H9 (cell line): ENCODE measurements at regions not wholly inside any gene's neighbourhood (a gene's known extent, or its start where the extent isn't known, plus 50 kb on each side); places are given as distances from the start of the nearest gene placed in this dataset.

ENCODE experiments used
- DNase-seq: peaks from one replicate; pipeline ENCODE4 v3.0.0-alpha.2; 2017
- H2AFZ ChIP-seq: one replicate; pipeline ENCODE4 v1.6.1; 2013; ENCODE audit warnings: mild to moderate bottlenecking, low read length, control low read depth, moderate library complexity
- H2AK5ac ChIP-seq: 2 replicates; pipeline ENCODE4 v1.6.1; 2013; ENCODE audit warnings: low read length, control low read depth, mixed read lengths; ENCODE audit not compliant: insufficient read length
- H2BK120ac ChIP-seq: one replicate; pipeline ENCODE4 v1.6.1; 2013; ENCODE audit warnings: low read depth, mild to moderate bottlenecking, low read length, control low read depth, inconsistent platforms; ENCODE audit not compliant: poor library complexity, severe bottlenecking
- H2BK12ac ChIP-seq: 2 replicates; pipeline ENCODE4 v1.6.1; 2013; ENCODE audit warnings: low read length, control low read depth, mixed read lengths, low read depth; ENCODE audit not compliant: insufficient read length
- H2BK15ac ChIP-seq: 2 replicates; pipeline ENCODE4 v1.6.1; 2013; ENCODE audit warnings: low read depth, low read length, control low read depth
- H2BK20ac ChIP-seq: one replicate; pipeline ENCODE4 v1.6.1; 2013; ENCODE audit warnings: low read depth, mild to moderate bottlenecking, low read length, control low read depth, inconsistent platforms; ENCODE audit not compliant: poor library complexity, severe bottlenecking
- H2BK5ac ChIP-seq: 2 replicates; pipeline ENCODE4 v1.6.1; 2013; ENCODE audit warnings: low read length, control low read depth, mixed read lengths; ENCODE audit not compliant: insufficient read length
- H3K14ac ChIP-seq: 2 replicates; pipeline ENCODE4 v1.6.1; 2013; ENCODE audit warnings: low read length, control low read depth; ENCODE audit not compliant: insufficient read depth
- H3K18ac ChIP-seq: 2 replicates; pipeline ENCODE4 v1.6.1; 2013; ENCODE audit warnings: low read depth, mild to moderate bottlenecking, mixed read lengths, low read length, control low read depth; ENCODE audit not compliant: insufficient read length
- H3K23ac ChIP-seq: 2 replicates; pipeline ENCODE4 v1.6.1; 2013; ENCODE audit warnings: low read length, control low read depth, mixed read lengths, low read depth; ENCODE audit not compliant: insufficient read length
- H3K23me2 ChIP-seq: 2 replicates; pipeline ENCODE4 v1.6.1; 2013; ENCODE audit warnings: low read depth, mild to moderate bottlenecking, mixed read lengths, low read length, control low read depth; ENCODE audit not compliant: insufficient read length, poor library complexity, severe bottlenecking
- H3K27ac ChIP-seq: 2 replicates; pipeline ENCODE4 v1.5.1; 2013; ENCODE audit warnings: low read length, control low read depth, mixed read lengths, low read depth; ENCODE audit not compliant: insufficient read length
- H3K27me3 ChIP-seq: 2 replicates; pipeline ENCODE4 v1.6.1; 2013; ENCODE audit warnings: low read length, control low read depth, inconsistent platforms; ENCODE audit not compliant: insufficient read depth
- H3K4ac ChIP-seq: 2 replicates; pipeline ENCODE4 v1.6.1; 2013; ENCODE audit warnings: low read depth, mild to moderate bottlenecking, control low read depth, inconsistent platforms, low read length, moderate library complexity
- H3K4me1 ChIP-seq: 2 replicates; pipeline ENCODE4 v1.6.1; 2013; ENCODE audit warnings: low read length, control low read depth, inconsistent platforms; ENCODE audit not compliant: insufficient read depth
- H3K4me2 ChIP-seq: 2 replicates; pipeline ENCODE4 v1.6.1; 2013; ENCODE audit warnings: low read length, control low read depth, mixed read lengths; ENCODE audit not compliant: insufficient read length, insufficient read depth
- H3K56ac ChIP-seq: 2 replicates; pipeline ENCODE4 v1.6.1; 2013; ENCODE audit warnings: low read depth, mild to moderate bottlenecking, mixed read lengths, low read length, control low read depth; ENCODE audit not compliant: insufficient read length
- H3K79me1 ChIP-seq: 2 replicates; pipeline ENCODE4 v1.6.1; 2013; ENCODE audit warnings: low read depth, mild to moderate bottlenecking, moderate library complexity, low read length, control low read depth, inconsistent platforms; ENCODE audit not compliant: insufficient read depth, poor library complexity, severe bottlenecking
- H3K79me2 ChIP-seq: 2 replicates; pipeline ENCODE4 v1.6.1; 2013; ENCODE audit warnings: low read length, control low read depth, inconsistent platforms; ENCODE audit not compliant: insufficient read depth
- H3K9ac ChIP-seq: 2 replicates; pipeline ENCODE4 v1.6.1; 2013; ENCODE audit warnings: low read length, control low read depth, mixed read lengths; ENCODE audit not compliant: insufficient read length; ENCODE audit errors: extremely low read depth
- H3K9me3 ChIP-seq: one replicate; pipeline ENCODE4 v1.6.1; 2013; ENCODE audit warnings: low read depth, low read length, inconsistent platforms; ENCODE audit not compliant: control insufficient read depth
- H3T11ph ChIP-seq: one replicate; pipeline ENCODE4 v1.6.1; 2013; ENCODE audit warnings: mild to moderate bottlenecking, low read length, control low read depth, inconsistent platforms
- H4K20me1 ChIP-seq: one replicate; pipeline ENCODE4 v1.6.1; 2013; ENCODE audit not compliant: control insufficient read depth, insufficient read length, insufficient read depth
- H4K5ac ChIP-seq: 2 replicates; pipeline ENCODE4 v1.6.1; 2013; ENCODE audit warnings: low read depth, mild to moderate bottlenecking, mixed read lengths, low read length, control low read depth; ENCODE audit not compliant: insufficient read length
- H4K8ac ChIP-seq: replicated peaks from 2 replicates; pipeline ENCODE4 v1.6.1; 2013; ENCODE audit warnings: low read length, control low read depth, mixed read lengths, low read depth; ENCODE audit not compliant: insufficient read length
- H4K91ac ChIP-seq: 2 replicates; pipeline ENCODE4 v1.6.1; 2013; ENCODE audit warnings: low read depth, mild to moderate bottlenecking, moderate library complexity, mixed read lengths, low read length, control low read depth; ENCODE audit not compliant: insufficient read length
- H3K27ac Mint-ChIP-seq, 3 experiments: 2 replicates in 2 of 3; 3 replicates in 1 of 3; pipeline ENCODE4 v1.8.0; 2020 to 2021; ENCODE audit warnings: mixed read lengths in 3 of 3, mild to moderate bottlenecking in 1 of 3, moderate library complexity in 1 of 3
- H3K27me3 Mint-ChIP-seq: 2 replicates; pipeline ENCODE4 v1.8.0; 2021; ENCODE audit warnings: low read depth, mild to moderate bottlenecking, moderate library complexity, mixed read lengths
- H3K36me3 Mint-ChIP-seq, 3 experiments: 2 replicates in 2 of 3; 3 replicates in 1 of 3; pipeline ENCODE4 v1.8.0; 2020 to 2021; ENCODE audit warnings: low read depth in 3 of 3, mixed read lengths in 3 of 3; ENCODE audit not compliant: insufficient read depth in 1 of 3
- H3K4me1 Mint-ChIP-seq, 2 experiments: 2 replicates each; pipeline ENCODE4 v1.8.0; 2020; ENCODE audit warnings: mixed read lengths in 2 of 2
- H3K4me3 Mint-ChIP-seq, 2 experiments: 2 replicates in 1 of 2; 3 replicates in 1 of 2; pipeline ENCODE4 v1.8.0; 2020 to 2021; ENCODE audit warnings: mild to moderate bottlenecking in 2 of 2, mixed read lengths in 2 of 2, moderate library complexity in 1 of 2
- H3K9me3 Mint-ChIP-seq, 2 experiments: 2 replicates in 1 of 2; 3 replicates in 1 of 2; pipeline ENCODE4 v1.8.0; 2020; ENCODE audit warnings: mild to moderate bottlenecking in 2 of 2, mixed read lengths in 2 of 2, moderate library complexity in 1 of 2
- CTCF ChIP-seq: fragments of 200-600 bp; sonication (generic); conservative IDR thresholded peaks from 3 replicates; pipeline ENCODE4 v1.8.0; 2021; ENCODE audit warnings: antibody characterized with exemption, mild to moderate bottlenecking
- WGBS: extraction: QIAGEN DNeasy Blood & Tissue Kit; methylation state at CpG from one replicate; pipeline ENCODE4 v1.1.7; 2013; ENCODE audit warnings: missing lambda C conversion rate, low lambda C conversion rate, mixed read lengths; ENCODE audit not compliant: insufficient read length; ENCODE audit errors: extremely low coverage; 5-methylcytosine and 5-hydroxymethylcytosine counted together

- no peaks in the 10 kb centered on the region for H3K9me3 ChIP-seq
- no peaks in the 10 kb centered on the region for H3K79me2 ChIP-seq
- H4K91ac ChIP-seq: no peak overlapping the region
- no peaks in the 10 kb centered on the region for H4K20me1 ChIP-seq
- H3K4me2 ChIP-seq: no peak overlapping the region
- H4K8ac ChIP-seq: no peak overlapping the region
- H2BK120ac ChIP-seq: no peak overlapping the region
- no peak overlapping the region for H3K18ac ChIP-seq
- H3K4me1 Mint-ChIP-seq: peaks cover 6 to 11% of the 10 kb centered on the region in 2 experiments; a peak in 2 of 4 replicates
- H3K23ac ChIP-seq: no peak overlapping the region
- DNase-seq: no peak
- no peak overlapping the region for H3K56ac ChIP-seq
- peaks cover 5% of the 10 kb centered on the region; the same call in 1 of the 2 replicates for H3K4me1 ChIP-seq
- no peak overlapping the region for H3K14ac ChIP-seq
- no peak overlapping the region for H3K4me3 Mint-ChIP-seq
- no peak for TF ChIP-seq CTCF
- no peak overlapping the region for H3K27ac ChIP-seq
- no peak overlapping the region for H2BK15ac ChIP-seq
- no CpG with 5 or more reads among the region's 2 CpGs for WGBS
- H3K27me3 Mint-ChIP-seq: no peaks in the 10 kb centered on the region
- no peaks in the 10 kb centered on the region for H3K23me2 ChIP-seq
- H3K4ac ChIP-seq: no peak overlapping the region
- no peak overlapping the region for H2BK12ac ChIP-seq
- no peak overlapping the region for H2AFZ ChIP-seq
- no peaks in the 10 kb centered on the region for H3K27me3 ChIP-seq
- H3K9ac ChIP-seq: no peak overlapping the region
- H2BK20ac ChIP-seq: no peak overlapping the region
- no peak overlapping the region for H2BK5ac ChIP-seq
- no peak overlapping the region for H3T11ph ChIP-seq
- H3K79me1 ChIP-seq: no peaks in the 10 kb centered on the region
- H2AK5ac ChIP-seq: no peak overlapping the region
- no peak overlapping the region for H4K5ac ChIP-seq
- peaks cover 6 to 20% (median 12%) of the 10 kb centered on the region in 3 experiments; a peak in 5 of 7 replicates for H3K36me3 Mint-ChIP-seq
- H3K9me3 Mint-ChIP-seq: peaks cover 13 to 16% of the 10 kb centered on the region in 2 experiments
- no peak overlapping the region for H3K27ac Mint-ChIP-seq
These were observed 189.7 kb upstream of the NOX3 start for GRCh38 chr6:155645325-155645724.
